ENCODE measurements at regions not wholly inside any gene's neighbourhood (a gene's known extent, or its start where the extent isn't known, plus 50 kb on each side); places are given as distances from the start of the nearest gene placed in this dataset.

DNA sequence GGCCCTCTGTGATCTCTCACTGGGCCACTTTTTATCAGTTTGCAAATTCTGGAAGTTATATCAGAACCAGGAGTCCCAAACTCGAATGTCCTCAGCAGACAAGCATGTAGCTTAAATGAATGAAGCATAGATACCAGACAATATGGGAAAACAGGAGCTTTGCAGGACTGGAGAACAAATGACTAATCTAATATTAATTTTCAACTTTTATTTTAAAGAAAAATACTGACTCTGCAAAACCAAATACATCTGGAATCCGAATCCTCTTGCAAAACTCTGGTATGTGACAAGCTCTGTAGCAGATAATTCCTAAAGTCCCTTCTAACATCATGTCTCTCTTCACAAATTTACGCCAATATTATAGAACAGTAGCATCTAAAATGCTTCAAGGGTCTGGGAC lies 427.4 kb downstream of the TTLL7 start:
- DNase-seq: no peak

- DNase-seq: no peak
Observed at GRCh38 chr1:83561346-83561745, 437.6 kb downstream of the TTLL7 start.

- no peak for DNase-seq
Observed at GRCh38 chr1:83559129-83559840, 439.6 kb downstream of the TTLL7 start.

DNA sequence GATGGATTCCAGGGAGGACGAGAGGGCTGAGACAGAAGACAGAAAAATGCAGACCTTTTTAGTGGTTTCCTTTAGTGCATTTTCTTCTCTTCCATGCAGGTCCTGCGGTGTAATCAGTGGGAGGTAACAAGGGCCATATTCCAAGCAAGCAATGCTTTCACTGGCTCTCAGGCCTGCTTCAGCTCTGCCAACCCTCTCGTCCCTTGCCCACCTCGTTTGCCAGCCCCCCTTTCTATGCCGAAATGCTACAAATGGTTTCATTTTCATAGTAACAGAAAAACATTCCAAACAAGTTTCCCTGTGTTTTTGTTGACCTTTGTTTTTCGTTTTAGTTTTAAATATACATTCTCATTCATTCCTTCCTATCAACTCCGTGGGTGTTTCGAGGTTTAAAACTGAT lies 443.1 kb downstream of the TTLL7 start:
- DNase-seq: no peak

- DNase-seq: no peak
Observed at GRCh38 chr1:83554174-83554573, 444.8 kb downstream of the TTLL7 start.

DNA sequence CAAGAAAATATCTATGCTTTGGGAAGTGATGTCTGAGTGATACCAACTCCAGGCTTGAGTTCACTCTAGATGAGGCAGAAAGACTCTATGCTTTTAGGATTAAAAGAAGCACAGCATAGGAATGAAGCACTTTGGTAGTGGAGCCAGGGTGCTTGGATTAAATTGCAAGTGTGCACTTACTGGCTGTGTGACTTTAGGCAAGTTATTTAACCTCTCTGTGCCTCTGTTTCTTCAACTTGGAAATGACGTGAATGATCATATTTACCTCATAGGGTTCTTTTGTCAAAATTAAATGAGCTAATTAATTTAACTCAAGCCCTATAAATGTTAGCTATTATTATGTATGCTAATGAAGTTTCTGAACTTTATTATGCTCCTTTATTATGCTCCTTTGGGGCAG lies 446.1 kb downstream of the TTLL7 start:
- no peak for DNase-seq

GRCh38 chr1:83548311-83548710 lies 450.6 kb downstream of the TTLL7 start:
- no peak for DNase-seq

DNA sequence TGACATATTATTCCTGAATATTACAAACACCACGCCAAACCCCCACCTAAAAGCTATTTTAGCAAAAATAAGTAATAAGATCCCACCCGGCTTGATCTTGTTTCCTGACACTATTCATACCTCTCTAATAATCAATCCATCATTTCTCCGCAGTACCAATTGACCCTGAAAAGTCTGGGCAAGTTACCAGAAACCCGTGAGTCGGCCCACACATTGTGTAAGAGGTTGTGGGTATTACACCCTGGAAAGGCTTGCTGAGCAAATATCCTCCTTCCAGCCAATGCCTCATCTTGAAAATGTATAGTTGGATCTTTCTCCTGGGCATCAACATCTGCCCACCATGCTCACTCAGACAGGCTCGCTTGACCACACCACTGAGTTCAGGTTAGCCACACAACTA lies 451.0 kb downstream of the TTLL7 start:
- no peak for DNase-seq

DNA sequence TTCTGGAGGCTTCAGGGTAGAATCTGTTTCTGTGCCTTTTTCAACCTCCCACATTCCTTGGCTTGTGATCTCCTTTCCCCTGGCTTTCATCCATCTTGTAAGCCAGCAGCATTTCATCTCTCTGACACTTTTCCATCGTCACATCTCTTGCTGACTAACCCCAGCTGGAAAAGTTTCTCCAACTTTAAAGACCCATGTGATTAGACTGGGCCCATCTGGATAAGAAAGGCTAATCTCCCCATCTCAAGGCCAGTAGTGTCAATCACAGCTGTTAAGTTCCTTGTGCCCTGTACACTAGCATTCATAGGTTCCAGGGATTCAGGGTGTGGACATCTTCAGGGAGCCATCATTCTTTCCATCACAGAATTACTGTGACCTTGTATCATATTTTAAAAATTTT lies 452.1 kb downstream of the TTLL7 start:
- no peak for DNase-seq

GRCh38 chr1:83545066-83545862 lies 453.7 kb downstream of the TTLL7 start:
- DNase-seq: no peak

GRCh38 chr1:83543222-83543973 lies 455.5 kb downstream of the TTLL7 start:
- no peak for DNase-seq

- no peak for DNase-seq
Observed at GRCh38 chr1:83531521-83532309, 467.2 kb downstream of the TTLL7 start.

- DNase-seq: no peak
Observed at GRCh38 chr1:83530506-83530905, 468.4 kb downstream of the TTLL7 start.

- DNase-seq: no peak
Observed at GRCh38 chr1:83527987-83528386, 470.9 kb downstream of the TTLL7 start.

GRCh38 chr1:83520797-83521196 lies 478.1 kb downstream of the TTLL7 start:
- no peak for DNase-seq

DNA sequence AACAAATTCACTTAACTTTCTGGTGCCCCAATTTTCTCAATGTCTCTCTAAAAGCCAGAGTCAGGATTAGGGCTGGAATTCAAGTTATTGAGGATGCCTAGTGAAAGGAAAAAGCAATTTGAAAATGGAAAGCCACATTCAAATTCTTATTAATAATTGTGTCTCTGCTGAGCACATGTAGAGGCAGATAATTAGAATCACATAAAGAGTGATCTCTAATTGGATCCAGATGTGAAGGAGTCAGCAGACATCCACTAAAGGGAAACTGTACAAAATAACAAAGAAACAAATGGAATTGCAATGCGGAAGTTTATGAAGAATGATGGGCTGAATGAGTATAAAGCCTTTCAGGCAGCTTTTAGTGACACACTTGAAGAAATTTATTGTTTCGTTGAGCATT lies 482.6 kb downstream of the TTLL7 start:
- DNase-seq: no peak

DNA sequence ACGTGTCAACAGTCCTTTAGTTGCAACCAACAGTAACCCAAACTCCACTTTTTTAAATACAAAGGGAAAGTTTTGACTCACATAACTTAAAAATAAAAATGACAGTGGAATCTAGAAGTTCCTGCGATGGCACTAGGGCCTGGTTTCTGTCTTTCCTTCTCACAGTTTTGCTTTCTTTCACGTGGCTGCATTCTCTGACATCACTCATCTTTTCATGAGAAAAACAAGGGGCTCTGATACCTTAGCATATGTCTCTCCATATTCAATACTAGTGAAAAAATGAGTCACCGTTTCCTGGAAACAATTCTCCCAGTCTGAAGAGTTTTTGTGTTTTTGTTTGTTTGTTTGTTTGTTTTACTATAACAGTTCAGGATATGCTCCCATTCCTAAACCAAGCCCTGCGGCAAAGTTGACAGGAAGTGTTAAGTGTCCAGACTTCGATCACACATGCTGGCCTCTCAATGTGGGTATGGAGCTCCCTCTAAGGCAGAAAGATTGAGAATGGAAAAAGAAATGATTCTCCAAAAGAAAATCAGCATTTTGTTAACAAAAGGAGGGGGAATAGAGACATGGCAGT lies 483.3 kb downstream of the TTLL7 start:
- no peak for DNase-seq

DNA sequence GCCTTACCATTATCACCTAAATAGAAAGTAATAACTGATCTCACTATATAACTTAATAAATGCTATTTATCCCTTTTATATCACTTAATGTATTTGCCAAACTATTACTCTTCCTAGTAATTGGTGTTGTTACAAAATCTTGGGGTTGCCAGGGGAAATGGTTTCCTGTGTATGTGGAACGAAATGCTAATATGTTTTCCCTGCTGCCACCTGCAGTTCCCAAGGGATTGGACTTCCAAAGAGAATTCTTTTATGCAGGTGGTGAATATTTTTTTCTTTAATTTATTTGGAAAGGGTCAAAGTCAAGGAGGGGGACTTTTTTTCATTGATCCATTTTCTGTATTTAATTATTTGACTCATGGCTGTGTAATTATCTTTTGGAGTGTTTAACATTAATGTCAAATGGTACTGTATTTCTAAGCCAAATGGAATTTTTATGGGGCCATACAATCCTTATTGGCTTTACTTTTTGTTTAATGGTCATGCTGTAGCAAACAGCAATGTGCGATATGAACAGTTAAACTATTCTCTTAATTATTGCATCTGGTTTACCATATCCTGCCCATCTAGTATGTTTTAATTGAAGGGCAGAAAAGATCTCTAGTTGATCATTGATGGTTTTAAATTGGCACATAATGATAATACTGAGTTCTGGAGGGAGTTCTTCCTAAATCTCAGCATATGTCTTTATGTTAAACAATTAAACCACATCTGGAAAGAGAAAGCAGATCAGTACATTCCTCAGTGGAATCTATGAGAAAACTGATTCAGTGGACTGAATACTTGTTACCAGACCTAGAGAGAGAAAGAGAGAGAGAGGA lies 486.3 kb downstream of the TTLL7 start:
- no peak for DNase-seq

- DNase-seq: no peak
Observed at GRCh38 chr1:83511146-83511726, 487.7 kb downstream of the TTLL7 start.

- no peak for DNase-seq
Observed at GRCh38 chr1:83509301-83509781, 489.6 kb downstream of the TTLL7 start.

DNA sequence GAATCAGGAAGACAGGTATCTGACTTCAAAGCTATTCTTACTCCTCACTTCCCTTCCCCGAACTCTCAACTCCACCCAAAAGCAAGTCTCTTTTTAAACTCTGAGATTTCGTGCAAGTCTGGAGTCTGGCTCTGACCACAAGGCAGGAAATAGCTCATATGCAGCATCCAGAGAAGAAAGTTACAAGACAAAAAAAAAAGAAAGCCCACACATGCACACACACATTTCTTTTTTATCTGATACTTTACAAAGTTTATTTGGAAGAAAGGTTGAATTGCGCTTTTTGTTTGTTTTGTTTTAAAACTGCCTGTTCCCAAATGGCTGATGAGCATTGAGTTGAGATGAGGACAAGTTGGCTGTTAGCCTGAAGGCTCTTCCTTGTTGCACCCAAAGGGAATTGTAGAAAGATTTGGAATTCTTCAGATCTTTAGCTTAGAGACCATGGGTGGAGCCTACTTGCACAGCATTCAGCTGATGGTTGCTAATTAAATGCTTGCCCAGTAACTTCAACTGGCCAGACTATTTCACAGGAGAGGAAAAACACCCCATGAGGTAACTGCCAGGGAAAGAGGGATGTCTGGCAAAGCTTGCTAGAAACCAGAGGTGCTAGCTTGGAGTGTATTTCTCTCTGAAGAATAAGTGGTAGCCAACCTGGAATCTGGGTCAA lies 490.3 kb downstream of the TTLL7 start:
- no peak for DNase-seq
